ENCODE measurements at regions not wholly inside any gene's neighbourhood (a gene's known extent, or its start where the extent isn't known, plus 50 kb on each side); places are given as distances from the start of the nearest gene placed in this dataset.

DNA sequence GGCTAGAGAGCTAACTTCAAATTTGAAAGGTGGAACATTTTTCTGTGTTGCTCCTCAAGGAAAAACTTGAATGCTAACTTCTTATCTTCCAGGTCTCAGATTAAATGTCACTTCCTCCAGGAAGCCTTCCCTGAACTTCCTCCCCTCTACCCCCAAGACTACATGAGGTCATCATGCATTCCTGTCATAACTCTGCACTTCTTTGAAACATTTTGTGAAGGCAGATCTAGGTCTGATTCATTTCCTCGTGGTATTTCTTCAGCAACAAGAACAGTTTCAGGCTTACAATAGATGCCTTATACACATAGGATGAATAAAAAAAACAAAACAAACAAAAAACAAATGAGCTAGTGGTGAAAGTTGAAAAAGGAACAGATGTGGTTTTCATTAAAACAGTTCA, 97.1 kb upstream of the SRRM4 start:
- no peak for ATAC-seq
- intact Hi-C loops (cut with DNase I): no loop called here

GRCh38 chr12:118900993-118901392, 80.3 kb upstream of the SRRM4 start:
- WGBS, 4 donors: 36 to 50% (median 42%) methylated on average over 1 of the region's 1 CpG
- no peaks in the 10 kb centered on the region for H3K27me3 ChIP-seq
- no peak overlapping the region for H3K4me3 ChIP-seq
- TF ChIP-seq POLR2A (IDR thresholded peaks at IDR 0.05): no peak
- no peak for TF ChIP-seq CTCF (IDR thresholded peaks at IDR 0.05)
- intact Hi-C loops (cut with DNase I): no loop called here
- no peak overlapping the region for H3K27ac ChIP-seq
- no peak for ATAC-seq
- no peaks in the 10 kb centered on the region for H3K36me3 ChIP-seq
- H3K4me1 ChIP-seq: no peaks in the 10 kb centered on the region
- peaks cover 0 to 5% (median 0%) of the 10 kb centered on the region in 12 donors for H3K9me3 ChIP-seq
- no peak for DNase-seq

More for the DNA sequence above, 97.1 kb upstream of the SRRM4 start:
- no peaks in the 10 kb centered on the region for H3K4me1 ChIP-seq
- H3K9me3 ChIP-seq: peaks cover 0 to 6% (median 0%) of the 10 kb centered on the region in 12 donors
- H3K27ac ChIP-seq: no peak overlapping the region
- H3K4me3 ChIP-seq: no peak overlapping the region
- WGBS, 4 donors: 20 to 37% (median 22%) methylated on average over 1 of the region's 1 CpG
- peaks cover 0 to 11% (median 0%) of the 10 kb centered on the region in 9 donors for H3K27me3 ChIP-seq
- TF ChIP-seq CTCF (IDR thresholded peaks at IDR 0.05) (no peak), POLR2A (IDR thresholded peaks at IDR 0.05) (no peak)
- no peaks in the 10 kb centered on the region for H3K36me3 ChIP-seq
- no peak for DNase-seq

DNA sequence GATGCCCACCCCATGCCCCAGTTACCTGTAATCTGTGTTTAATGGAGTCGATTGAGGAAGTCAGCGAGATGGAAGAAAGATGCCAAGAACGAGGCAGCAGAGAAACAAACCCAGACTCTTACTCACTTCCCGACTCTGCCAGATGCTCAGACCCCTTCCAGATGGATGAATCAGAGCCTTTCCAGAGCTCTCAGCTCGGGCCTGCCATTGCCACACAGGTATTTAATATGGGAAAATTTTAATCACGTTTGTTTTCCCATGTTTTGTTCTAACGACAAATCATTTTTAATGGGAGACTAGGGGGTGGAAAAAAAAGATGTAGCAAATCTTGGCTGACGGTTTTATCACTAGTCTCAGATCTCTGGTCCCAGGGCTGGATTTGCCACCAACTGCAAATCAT, 72.5 kb upstream of the SRRM4 start:
- H3K27me3 ChIP-seq: peaks cover 0 to 18% (median 0%) of the 10 kb centered on the region in 9 donors
- peaks cover 0 to 5% (median 0%) of the 10 kb centered on the region in 12 donors for H3K9me3 ChIP-seq
- no peak for TF ChIP-seq CTCF (IDR thresholded peaks at IDR 0.05)
- no peak for TF ChIP-seq POLR2A (IDR thresholded peaks at IDR 0.05)
- WGBS, 4 donors: 64 to 67% (median 66%) methylated on average over 8 of the region's 8 CpGs
- no peak overlapping the region for H3K27ac ChIP-seq
- intact Hi-C loops (cut with DNase I): no loop called here
- H3K36me3 ChIP-seq: no peaks in the 10 kb centered on the region
- no peak overlapping the region for H3K4me3 ChIP-seq
- no peak for DNase-seq
- ATAC-seq: no peak
- H3K4me1 ChIP-seq: no peaks in the 10 kb centered on the region

DNA sequence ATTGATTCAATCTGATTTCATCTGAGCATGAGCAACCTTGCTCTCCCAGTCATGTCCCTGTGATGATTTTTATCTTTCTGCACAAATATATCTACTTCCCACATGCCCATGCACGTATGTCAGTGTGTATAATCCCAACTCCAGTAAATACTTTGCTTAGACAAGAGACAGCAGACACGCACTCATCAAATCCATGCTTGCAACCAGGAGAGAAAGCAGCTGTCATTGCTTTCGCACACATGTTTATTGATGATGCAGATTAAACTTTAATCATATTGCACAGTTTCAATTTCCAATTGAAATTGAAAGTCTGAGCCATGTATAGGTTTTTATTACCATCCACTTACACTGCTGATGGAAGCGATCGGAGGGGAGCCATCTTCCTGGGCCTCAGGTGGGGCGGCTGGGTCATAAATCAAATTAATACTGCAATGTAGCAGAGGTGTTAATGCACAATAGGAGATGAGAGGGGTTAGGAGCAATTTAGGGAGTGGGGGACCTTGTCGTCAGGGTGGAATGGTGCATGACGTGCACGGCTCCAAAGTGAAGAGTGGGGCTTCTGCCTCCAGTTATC, 68.6 kb upstream of the SRRM4 start:
- TF ChIP-seq CTCF (IDR thresholded peaks at IDR 0.05) (no peak), POLR2A (IDR thresholded peaks at IDR 0.05) (no peak)
- intact Hi-C loops (cut with DNase I): no loop called here
- Histone ChIP-seq H3K27me3 (peaks cover 0 to 7% (median 0%) of the 10 kb centered on the region in 9 donors), H3K36me3 (no peaks in the 10 kb centered on the region), H3K4me3 (no peak overlapping the region), H3K9me3 (no peaks in the 10 kb centered on the region), H3K4me1 (no peaks in the 10 kb centered on the region), H3K27ac (no peak overlapping the region)
- no peak for ATAC-seq
- WGBS, 4 donors: 76 to 82% (median 81%) methylated on average over 9 of the region's 9 CpGs
- no peak for DNase-seq
